HL-60 (cell line): ENCODE measurements at regions not wholly inside any gene's neighbourhood (a gene's known extent, or its start where the extent isn't known, plus 50 kb on each side); places are given as distances from the start of the nearest gene placed in this dataset.

Experiments
- CTCF ChIP-seq: IDR thresholded peaks from one replicate; pipeline ENCODE4 v1.5.1; 2011; ENCODE audit warnings: low read length, control low read depth, inconsistent platforms; ENCODE audit not compliant: insufficient read depth
- POLR2AphosphoS5 ChIP-seq: IDR thresholded peaks from 2 replicates; pipeline ENCODE4 v1.6.1; 2012; ENCODE audit warnings: low read depth
- REST ChIP-seq: IDR thresholded peaks from 2 replicates; pipeline ENCODE4 v1.6.1; 2012; ENCODE audit warnings: low read depth; ENCODE audit not compliant: insufficient replicate concordance

- TF ChIP-seq CTCF (no peak), POLR2AphosphoS5 (no peak), REST (no peak)
Measured at GRCh38 chr12:77228376-77228775, 163.0 kb upstream of the E2F7 start.
